HL-60 (cell line): ENCODE measurements at regions not wholly inside any gene's neighbourhood (a gene's known extent, or its start where the extent isn't known, plus 50 kb on each side); places are given as distances from the start of the nearest gene placed in this dataset.

Experiments used
- POLR2AphosphoS5 ChIP-seq: IDR thresholded peaks from 2 replicates; pipeline ENCODE4 v1.6.1; 2012; ENCODE audit warnings: low read depth
- TF ChIP-seq, protein P1 (sequence below): IDR thresholded peaks from one replicate; pipeline ENCODE4 v1.5.1; 2011; ENCODE audit warnings: low read length, control low read depth, inconsistent platforms; ENCODE audit not compliant: insufficient read depth
- TF ChIP-seq, protein P2 (sequence below): IDR thresholded peaks from 2 replicates; pipeline ENCODE4 v1.6.1; 2012; ENCODE audit warnings: low read depth; ENCODE audit not compliant: insufficient replicate concordance

DNA sequence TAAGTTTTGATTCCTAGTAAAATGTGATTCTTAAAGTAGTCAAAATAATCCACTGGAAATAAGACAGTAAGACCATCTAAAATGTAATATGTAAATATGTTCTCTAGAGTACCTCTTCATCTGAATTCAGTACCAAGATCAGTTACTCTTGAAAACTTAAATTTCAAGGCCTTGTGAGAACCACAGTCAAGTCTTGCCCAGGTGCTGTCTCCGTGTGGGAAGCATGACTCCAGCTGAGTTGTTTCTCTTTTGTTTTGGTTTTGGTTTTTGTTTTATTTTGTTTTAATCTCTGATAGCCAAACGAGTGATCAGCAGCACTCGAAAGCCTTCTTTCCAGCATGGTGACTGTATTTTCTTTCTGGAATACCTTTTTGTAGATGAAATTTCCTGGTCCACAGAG, 907.0 kb downstream of the KCNJ18 start:
- no peak for TF ChIP-seq POLR2AphosphoS5
- TF ChIP-seq, protein P1, sequence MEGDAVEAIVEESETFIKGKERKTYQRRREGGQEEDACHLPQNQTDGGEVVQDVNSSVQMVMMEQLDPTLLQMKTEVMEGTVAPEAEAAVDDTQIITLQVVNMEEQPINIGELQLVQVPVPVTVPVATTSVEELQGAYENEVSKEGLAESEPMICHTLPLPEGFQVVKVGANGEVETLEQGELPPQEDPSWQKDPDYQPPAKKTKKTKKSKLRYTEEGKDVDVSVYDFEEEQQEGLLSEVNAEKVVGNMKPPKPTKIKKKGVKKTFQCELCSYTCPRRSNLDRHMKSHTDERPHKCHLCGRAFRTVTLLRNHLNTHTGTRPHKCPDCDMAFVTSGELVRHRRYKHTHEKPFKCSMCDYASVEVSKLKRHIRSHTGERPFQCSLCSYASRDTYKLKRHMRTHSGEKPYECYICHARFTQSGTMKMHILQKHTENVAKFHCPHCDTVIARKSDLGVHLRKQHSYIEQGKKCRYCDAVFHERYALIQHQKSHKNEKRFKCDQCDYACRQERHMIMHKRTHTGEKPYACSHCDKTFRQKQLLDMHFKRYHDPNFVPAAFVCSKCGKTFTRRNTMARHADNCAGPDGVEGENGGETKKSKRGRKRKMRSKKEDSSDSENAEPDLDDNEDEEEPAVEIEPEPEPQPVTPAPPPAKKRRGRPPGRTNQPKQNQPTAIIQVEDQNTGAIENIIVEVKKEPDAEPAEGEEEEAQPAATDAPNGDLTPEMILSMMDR: no peak
- TF ChIP-seq, protein P2, sequence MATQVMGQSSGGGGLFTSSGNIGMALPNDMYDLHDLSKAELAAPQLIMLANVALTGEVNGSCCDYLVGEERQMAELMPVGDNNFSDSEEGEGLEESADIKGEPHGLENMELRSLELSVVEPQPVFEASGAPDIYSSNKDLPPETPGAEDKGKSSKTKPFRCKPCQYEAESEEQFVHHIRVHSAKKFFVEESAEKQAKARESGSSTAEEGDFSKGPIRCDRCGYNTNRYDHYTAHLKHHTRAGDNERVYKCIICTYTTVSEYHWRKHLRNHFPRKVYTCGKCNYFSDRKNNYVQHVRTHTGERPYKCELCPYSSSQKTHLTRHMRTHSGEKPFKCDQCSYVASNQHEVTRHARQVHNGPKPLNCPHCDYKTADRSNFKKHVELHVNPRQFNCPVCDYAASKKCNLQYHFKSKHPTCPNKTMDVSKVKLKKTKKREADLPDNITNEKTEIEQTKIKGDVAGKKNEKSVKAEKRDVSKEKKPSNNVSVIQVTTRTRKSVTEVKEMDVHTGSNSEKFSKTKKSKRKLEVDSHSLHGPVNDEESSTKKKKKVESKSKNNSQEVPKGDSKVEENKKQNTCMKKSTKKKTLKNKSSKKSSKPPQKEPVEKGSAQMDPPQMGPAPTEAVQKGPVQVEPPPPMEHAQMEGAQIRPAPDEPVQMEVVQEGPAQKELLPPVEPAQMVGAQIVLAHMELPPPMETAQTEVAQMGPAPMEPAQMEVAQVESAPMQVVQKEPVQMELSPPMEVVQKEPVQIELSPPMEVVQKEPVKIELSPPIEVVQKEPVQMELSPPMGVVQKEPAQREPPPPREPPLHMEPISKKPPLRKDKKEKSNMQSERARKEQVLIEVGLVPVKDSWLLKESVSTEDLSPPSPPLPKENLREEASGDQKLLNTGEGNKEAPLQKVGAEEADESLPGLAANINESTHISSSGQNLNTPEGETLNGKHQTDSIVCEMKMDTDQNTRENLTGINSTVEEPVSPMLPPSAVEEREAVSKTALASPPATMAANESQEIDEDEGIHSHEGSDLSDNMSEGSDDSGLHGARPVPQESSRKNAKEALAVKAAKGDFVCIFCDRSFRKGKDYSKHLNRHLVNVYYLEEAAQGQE: no peak
